Inferior parietal cortex (tissue), 1 donor: ENCODE measurements at regions not wholly inside any gene's neighbourhood (a gene's known extent, or its start where the extent isn't known, plus 50 kb on each side); places are given as distances from the start of the nearest gene placed in this dataset.

ENCODE experiments used
- DNase-seq: peaks from one replicate; pipeline ENCODE4 v3.0.0-alpha.2; 2016; ENCODE audit errors: extremely low spot score

- no peak for DNase-seq
Measured at GRCh38 chr2:116319935-116320334, 1494.6 kb upstream of the DDX18 start.

GRCh38 chr2:116329280-116329679 lies 1485.2 kb upstream of the DDX18 start:
- no peak for DNase-seq

GRCh38 chr2:116340690-116341089 lies 1473.8 kb upstream of the DDX18 start:
- no peak for DNase-seq

- no peak for DNase-seq
Measured at GRCh38 chr2:116366212-116366611, 1448.3 kb upstream of the DDX18 start.

- DNase-seq, result no peak
Measured at GRCh38 chr2:116378786-116379185, 1435.7 kb upstream of the DDX18 start.

- DNase-seq, result no peak
Measured at GRCh38 chr2:116411211-116411610, 1403.3 kb upstream of the DDX18 start.

GRCh38 chr2:116413659-116414058 lies 1400.8 kb upstream of the DDX18 start:
- DNase-seq, result no peak

- peak; percentile 3 for DNase-seq
Measured at GRCh38 chr2:116416731-116417377, 1397.6 kb upstream of the DDX18 start.

GRCh38 chr2:116435648-116436047 lies 1378.8 kb upstream of the DDX18 start:
- no peak for DNase-seq

- no peak for DNase-seq
Measured at GRCh38 chr2:116440104-116440653, 1374.3 kb upstream of the DDX18 start.

- no peak for DNase-seq
Measured at GRCh38 chr2:116442418-116442817, 1372.1 kb upstream of the DDX18 start.

GRCh38 chr2:116444256-116444872 lies 1370.1 kb upstream of the DDX18 start:
- no peak for DNase-seq

- no peak for DNase-seq
Measured at GRCh38 chr2:116450990-116451389, 1363.5 kb upstream of the DDX18 start.

GRCh38 chr2:116452651-116453050 lies 1361.8 kb upstream of the DDX18 start:
- DNase-seq, result no peak

GRCh38 chr2:116456429-116456828 lies 1358.1 kb upstream of the DDX18 start:
- no peak for DNase-seq

- DNase-seq, result no peak
Measured at GRCh38 chr2:116467243-116467642, 1347.2 kb upstream of the DDX18 start.

- no peak for DNase-seq
Measured at GRCh38 chr2:116477229-116477628, 1337.3 kb upstream of the DDX18 start.

GRCh38 chr2:116487336-116487735 lies 1327.2 kb upstream of the DDX18 start:
- no peak for DNase-seq

GRCh38 chr2:116489292-116489691 lies 1325.2 kb upstream of the DDX18 start:
- no peak for DNase-seq

GRCh38 chr2:116489944-116490343 lies 1324.5 kb upstream of the DDX18 start:
- DNase-seq, result no peak

GRCh38 chr2:116490511-116491145 lies 1323.9 kb upstream of the DDX18 start:
- no peak for DNase-seq

GRCh38 chr2:116491292-116491691 lies 1323.2 kb upstream of the DDX18 start:
- no peak for DNase-seq

- no peak for DNase-seq
Measured at GRCh38 chr2:116499389-116499788, 1315.1 kb upstream of the DDX18 start.
